ENCODE measurements at regions not wholly inside any gene's neighbourhood (a gene's known extent, or its start where the extent isn't known, plus 50 kb on each side); places are given as distances from the start of the nearest gene placed in this dataset.

- TF ChIP-seq CTCF (conservative IDR thresholded peaks at IDR 0.05 in 1 of 2, IDR thresholded peaks at IDR 0.05 in 1 of 2; ENCODE audit: low read depth in 1 of 2, low read length in 2 of 2) (no peak), EZH2 (IDR thresholded peaks at IDR 0.05; ENCODE audit: low read length, missing control alignments) (no peak)
These were observed 147.3 kb downstream of the RDH14 start for GRCh38 chr2:18412980-18413675.

Measured in fibroblast of lung (primary cell).